SK-N-SH (cell line): ENCODE measurements at regions not wholly inside any gene's neighbourhood (a gene's known extent, or its start where the extent isn't known, plus 50 kb on each side); places are given as distances from the start of the nearest gene placed in this dataset.

Experiments used
- CTCF ChIA-PET: fragments of 300-600, 350-600 bp; formaldehyde crosslinking; extraction: SDS; loops from one replicate; lab custom pipeline; 2021; lab: Yijun Ruan, JAX
- POLR2A ChIA-PET: fragments of 350-600 bp; sonication (Branson Sonifier 250); formaldehyde crosslinking; extraction: SDS; loops from one replicate; lab custom pipeline; 2020; ENCODE audit warnings: antibody characterized with exemption, inconsistent platforms; lab: Yijun Ruan, JAX
- DNase-seq: peaks from one replicate; pipeline ENCODE4 v3.0.0; 2012
- H2AFZ ChIP-seq: fragments of 200-600 bp; sonication (generic); 2 replicates; pipeline ENCODE4 v1.8.1; 2016; ENCODE audit warnings: antibody characterized with exemption, mild to moderate bottlenecking, low read depth
- H3F3A ChIP-seq: fragments of 200-600 bp; sonication (generic); replicated peaks from 2 replicates; pipeline ENCODE3; 2016; ENCODE audit warnings: antibody characterized with exemption, mild to moderate bottlenecking; ENCODE audit not compliant: insufficient read depth
- H3K27ac ChIP-seq, 2 experiments: fragments of 200-500 bp in 1 of 2; fragments of 200-600 bp in 1 of 2; sonication (Bioruptor generic) in 1 of 2; sonication (generic), shearing (Covaris generic) in 1 of 2; 2 replicates each; pipeline versions ENCODE4 v1.5.1 to v1.6.1; 2014 to 2016; ENCODE audit warnings: low read depth in 2 of 2, inconsistent platforms in 1 of 2, low read length in 1 of 2, mild to moderate bottlenecking in 1 of 2, mixed read lengths in 1 of 2
- H3K27me3 ChIP-seq: fragments of 200-600 bp; sonication (generic), shearing (Covaris generic); 2 replicates; pipeline ENCODE4 v1.6.1; 2016; ENCODE audit warnings: mixed run types; ENCODE audit not compliant: insufficient read depth
- H3K36me3 ChIP-seq, 2 experiments: fragments of 200-500 bp in 1 of 2; fragments of 200-600 bp in 1 of 2; sonication (Bioruptor generic) in 1 of 2; sonication (generic) in 1 of 2; replicated peaks in 1 of 2; 2 replicates each; pipeline versions ENCODE3 to v1.5.1; 2014 to 2016; ENCODE audit warnings: low read length in 1 of 2, mild to moderate bottlenecking in 1 of 2; ENCODE audit not compliant: insufficient read depth in 2 of 2, control insufficient read depth in 1 of 2
- H3K4me1 ChIP-seq, 2 experiments: fragments of 200-500 bp in 1 of 2; fragments of 200-600 bp in 1 of 2; sonication (Bioruptor generic) in 1 of 2; sonication (generic), shearing (Covaris generic) in 1 of 2; 2 replicates each; pipeline versions ENCODE4 v1.5.1 to v1.6.1; 2014 to 2016; ENCODE audit warnings: low read depth in 1 of 2, low read length in 1 of 2, mixed run types in 1 of 2; ENCODE audit not compliant: insufficient read depth in 2 of 2, control insufficient read depth in 1 of 2
- H3K4me2 ChIP-seq: fragments of 200-600 bp; sonication (generic), shearing (Covaris generic); 2 replicates; pipeline ENCODE4 v1.6.1; 2017; ENCODE audit warnings: mixed run types
- H3K4me3 ChIP-seq, 2 experiments: fragments of 200-500 bp in 1 of 2; fragments of 200-600 bp in 1 of 2; sonication (Bioruptor generic) in 1 of 2; sonication (generic), shearing (Covaris generic) in 1 of 2; 2 replicates each; pipeline versions ENCODE4 v1.5.1 to v1.8.1; 2014 to 2016; ENCODE audit warnings: low read depth in 2 of 2, inconsistent platforms in 1 of 2, low read length in 1 of 2, mild to moderate bottlenecking in 1 of 2, mixed read lengths in 1 of 2, moderate library complexity in 1 of 2
- H3K79me2 ChIP-seq: fragments of 200-600 bp; sonication (generic); 2 replicates; pipeline ENCODE4 v1.8.1; 2017; ENCODE audit warnings: mild to moderate bottlenecking; ENCODE audit not compliant: insufficient read depth
- H3K9ac ChIP-seq: fragments of 200-600 bp; sonication (generic); 2 replicates; pipeline ENCODE4 v1.6.1; 2017; ENCODE audit warnings: mixed run types
- H3K9me2 ChIP-seq: fragments of 200-600 bp; sonication (generic); 2 replicates; pipeline ENCODE4 v1.6.1; 2017; ENCODE audit warnings: mixed run types
- H3K9me3 ChIP-seq: fragments of 200-600 bp; sonication (generic); 2 replicates; pipeline ENCODE4 v1.6.1; 2017; ENCODE audit warnings: mixed run types, mild to moderate bottlenecking, moderate library complexity
- H4K20me1 ChIP-seq: fragments of 200-600 bp; sonication (generic); 2 replicates; pipeline ENCODE4 v1.6.1; 2017; ENCODE audit warnings: mild to moderate bottlenecking, mixed run types; ENCODE audit not compliant: insufficient read depth
- CHD2 ChIP-seq: fragments of 150-350 bp; IDR thresholded peaks from 2 replicates; pipeline ENCODE4 v1.6.1; 2018; ENCODE audit warnings: low read length; ENCODE audit not compliant: partially characterized antibody
- CTCF ChIP-seq: fragments of 200-600 bp; sonication (generic); IDR thresholded peaks from 2 replicates; pipeline ENCODE4 v1.6.1; 2017; ENCODE audit warnings: antibody characterized with exemption, mild to moderate bottlenecking, moderate library complexity
- EP300 ChIP-seq, 2 experiments: IDR thresholded peaks; 2 replicates each; pipeline versions ENCODE4 v1.4.0 to v1.6.1; 2012; ENCODE audit warnings: borderline replicate concordance in 1 of 2, low read depth in 1 of 2, low read length in 1 of 2
- EZH2phosphoT487 ChIP-seq: fragments of 200-600 bp; sonication (generic); IDR thresholded peaks from 2 replicates; pipeline ENCODE4 v1.6.1; 2017; ENCODE audit warnings: low read depth, mixed run types, mild to moderate bottlenecking, antibody characterized with exemption, moderate library complexity, borderline replicate concordance
- FOSL2 ChIP-seq: IDR thresholded peaks from 2 replicates; pipeline ENCODE4 v1.4.0; 2012; ENCODE audit warnings: low read depth, mild to moderate bottlenecking, moderate library complexity, borderline replicate concordance
- FOXJ3 ChIP-seq: sonication (generic); formaldehyde crosslinking; IDR thresholded peaks from 2 replicates; pipeline ENCODE4 v1.5.1; 2020; ENCODE audit warnings: mild to moderate bottlenecking, missing genetic modification reagents
- GABPA ChIP-seq: IDR thresholded peaks from 2 replicates; pipeline ENCODE4 v1.4.0; 2012; ENCODE audit warnings: low read depth, mild to moderate bottlenecking
- GATA2 ChIP-seq: sonication (generic); formaldehyde crosslinking; IDR thresholded peaks from 2 replicates; pipeline ENCODE4 v1.5.0; 2020; ENCODE audit warnings: mild to moderate bottlenecking, missing genetic modification reagents
- JUND ChIP-seq: IDR thresholded peaks from 2 replicates; pipeline ENCODE4 v1.4.0; 2012
- MEF2A ChIP-seq: IDR thresholded peaks from 2 replicates; pipeline ENCODE4 v1.4.0; 2012; ENCODE audit warnings: low read depth, borderline replicate concordance
- MXI1 ChIP-seq: IDR thresholded peaks from 2 replicates; pipeline ENCODE4 v1.6.1; 2012; ENCODE audit warnings: mild to moderate bottlenecking, low read depth, low read length, improper control_type of control experiment
- NFIC ChIP-seq: IDR thresholded peaks from 2 replicates; pipeline ENCODE4 v1.4.0; 2012; ENCODE audit warnings: borderline replicate concordance
- NRF1 ChIP-seq: IDR thresholded peaks from 2 replicates; pipeline ENCODE4 v1.6.1; 2012; ENCODE audit warnings: low read depth, mild to moderate bottlenecking, low read length
- RAD21 ChIP-seq: IDR thresholded peaks from 2 replicates; pipeline ENCODE4 v1.6.1; 2012; ENCODE audit warnings: mild to moderate bottlenecking, low read length
- RCOR1 ChIP-seq: fragments of 150-350 bp; IDR thresholded peaks from 2 replicates; pipeline ENCODE4 v1.6.1; 2017; ENCODE audit warnings: antibody characterized with exemption, low read length
- REST ChIP-seq: IDR thresholded peaks from 2 replicates; pipeline ENCODE4 v1.6.1; 2012; ENCODE audit warnings: mild to moderate bottlenecking, low read depth, low read length, moderate library complexity
- RFX5 ChIP-seq: IDR thresholded peaks from 2 replicates; pipeline ENCODE4 v1.6.1; 2012; ENCODE audit warnings: mild to moderate bottlenecking, improper control_type of control experiment, low read length
- SIN3A ChIP-seq: IDR thresholded peaks from 2 replicates; pipeline ENCODE4 v1.6.1; 2012; ENCODE audit warnings: low read depth, mild to moderate bottlenecking, low read length, moderate library complexity, borderline replicate concordance
- TAF1 ChIP-seq: IDR thresholded peaks from 2 replicates; pipeline ENCODE4 v1.6.1; 2012; ENCODE audit warnings: low read depth, mild to moderate bottlenecking, low read length, moderate library complexity, borderline replicate concordance
- TCF12 ChIP-seq: IDR thresholded peaks from 2 replicates; pipeline ENCODE4 v1.4.0; 2012
- TEAD4 ChIP-seq: IDR thresholded peaks from 2 replicates; pipeline ENCODE4 v1.4.0; 2012; ENCODE audit warnings: mild to moderate bottlenecking, borderline replicate concordance; ENCODE audit not compliant: insufficient read depth
- USF1 ChIP-seq: IDR thresholded peaks from 2 replicates; pipeline ENCODE4 v1.4.0; 2012; ENCODE audit warnings: low read depth, borderline replicate concordance
- YY1 ChIP-seq: IDR thresholded peaks from 2 replicates; pipeline ENCODE4 v1.4.0; 2012; ENCODE audit warnings: low read depth, mild to moderate bottlenecking
- WGBS: methylation state at CpG from one replicate; pipeline ENCODE4 v1.1.6; 2017; ENCODE audit warnings: low lambda C conversion rate; 5-methylcytosine and 5-hydroxymethylcytosine counted together
- TF ChIP-seq, protein P1 (sequence below): IDR thresholded peaks from 2 replicates; pipeline ENCODE4 v1.4.0; 2012; ENCODE audit warnings: low read depth, borderline replicate concordance
- TF ChIP-seq, protein P2 (sequence below): fragments of 150-350 bp; IDR thresholded peaks from 2 replicates; pipeline ENCODE4 v1.6.1; 2017; ENCODE audit warnings: antibody characterized with exemption, low read length, low read depth, borderline replicate concordance

DNA sequence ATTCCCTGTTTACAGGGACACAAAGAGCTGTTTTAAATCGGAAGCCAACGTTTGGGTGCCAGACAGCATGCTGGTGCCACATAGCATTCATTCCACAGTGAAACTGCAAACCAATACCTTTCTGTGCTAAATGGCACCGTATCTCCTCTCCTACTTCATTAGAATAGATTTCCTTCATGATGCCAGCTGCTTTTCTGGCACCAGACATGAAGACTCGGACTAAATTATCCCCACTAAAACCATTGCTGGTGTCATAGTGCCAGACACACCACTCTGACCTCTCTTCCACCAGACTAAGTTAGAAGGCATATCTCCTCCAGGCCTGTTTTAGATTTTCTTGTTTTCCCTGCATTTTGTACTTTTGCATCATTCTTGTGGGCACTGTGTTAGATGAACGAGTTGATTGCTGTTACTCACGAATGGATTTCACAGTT is 155.1 kb downstream of the ETV1 start:
- Histone ChIP-seq H3K4me3 (no peak overlapping the region), H3K27me3 (no peaks in the 10 kb centered on the region), H4K20me1 (no peaks in the 10 kb centered on the region), H3K9me3 (no peaks in the 10 kb centered on the region), H3K79me2 (no peaks in the 10 kb centered on the region), H3K27ac (peak overlapping the region in 1 of 2 experiments; percentile 56; a peak in 2 of 4 replicates), H3K4me2 (no peak overlapping the region), H3F3A (no peaks in the 10 kb centered on the region), H3K9ac (no peak overlapping the region), H3K9me2 (no peaks in the 10 kb centered on the region), H3K36me3 (no peaks in the 10 kb centered on the region), H3K4me1 (peaks cover 0 to 10% of the 10 kb centered on the region in 2 experiments; a peak in 3 of 4 replicates), H2AFZ (no peak overlapping the region)
- DNase-seq, result peak; percentile 67
- WGBS, result 44% methylated on average over 6 of the region's 6 CpGs
- POLR2A ChIA-PET, result no interaction called here
- CTCF ChIA-PET, result interaction anchor here (0.8 to 1.6 kb wide), 3 partner anchors 14 to 857 kb away, joined by 3 to 6 read pairs (median 5); no protein-coding TSS in a partner anchor
- TF ChIP-seq RFX5 (no peak), NFIC (no peak), YY1 (no peak), MEF2A (no peak), TCF12 (no peak), EP300 (IDR thresholded peaks at IDR 0.05; ENCODE audit: borderline replicate concordance in 1 of 2, low read depth in 1 of 2, low read length in 1 of 2) (peak in 1 of 2 experiments; percentile 60; a peak in 2 of 4 replicates), GABPA (no peak), REST (no peak), RCOR1 (peak; percentile 66; the same call in 1 of the 2 replicates), RAD21 (no peak; the same call in 1 of the 2 replicates), EZH2phosphoT487 (no peak), TEAD4 (no peak), NRF1 (no peak), GATA2 (peak; percentile 80), CHD2 (peak; percentile 31), MXI1 (peak; percentile 40; the same call in 1 of the 2 replicates), JUND (no peak), CTCF (no peak), FOXJ3 (CRISPR knock-in tag) (peak; percentile 89), SIN3A (no peak), FOSL2 (no peak), TAF1 (no peak), USF1 (no peak)
- TF ChIP-seq, protein P1, sequence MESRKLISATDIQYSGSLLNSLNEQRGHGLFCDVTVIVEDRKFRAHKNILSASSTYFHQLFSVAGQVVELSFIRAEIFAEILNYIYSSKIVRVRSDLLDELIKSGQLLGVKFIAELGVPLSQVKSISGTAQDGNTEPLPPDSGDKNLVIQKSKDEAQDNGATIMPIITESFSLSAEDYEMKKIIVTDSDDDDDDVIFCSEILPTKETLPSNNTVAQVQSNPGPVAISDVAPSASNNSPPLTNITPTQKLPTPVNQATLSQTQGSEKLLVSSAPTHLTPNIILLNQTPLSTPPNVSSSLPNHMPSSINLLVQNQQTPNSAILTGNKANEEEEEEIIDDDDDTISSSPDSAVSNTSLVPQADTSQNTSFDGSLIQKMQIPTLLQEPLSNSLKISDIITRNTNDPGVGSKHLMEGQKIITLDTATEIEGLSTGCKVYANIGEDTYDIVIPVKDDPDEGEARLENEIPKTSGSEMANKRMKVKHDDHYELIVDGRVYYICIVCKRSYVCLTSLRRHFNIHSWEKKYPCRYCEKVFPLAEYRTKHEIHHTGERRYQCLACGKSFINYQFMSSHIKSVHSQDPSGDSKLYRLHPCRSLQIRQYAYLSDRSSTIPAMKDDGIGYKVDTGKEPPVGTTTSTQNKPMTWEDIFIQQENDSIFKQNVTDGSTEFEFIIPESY, result no peak
- TF ChIP-seq, protein P2, sequence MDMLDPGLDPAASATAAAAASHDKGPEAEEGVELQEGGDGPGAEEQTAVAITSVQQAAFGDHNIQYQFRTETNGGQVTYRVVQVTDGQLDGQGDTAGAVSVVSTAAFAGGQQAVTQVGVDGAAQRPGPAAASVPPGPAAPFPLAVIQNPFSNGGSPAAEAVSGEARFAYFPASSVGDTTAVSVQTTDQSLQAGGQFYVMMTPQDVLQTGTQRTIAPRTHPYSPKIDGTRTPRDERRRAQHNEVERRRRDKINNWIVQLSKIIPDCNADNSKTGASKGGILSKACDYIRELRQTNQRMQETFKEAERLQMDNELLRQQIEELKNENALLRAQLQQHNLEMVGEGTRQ, result no peak
